ENCODE measurements at regions not wholly inside any gene's neighbourhood (a gene's known extent, or its start where the extent isn't known, plus 50 kb on each side); places are given as distances from the start of the nearest gene placed in this dataset.
"Not testable (repeated sequence)": the region's sequence is repeated elsewhere in the genome, so short reads cannot be mapped to it uniquely, and the experiment has no call there.

DNA sequence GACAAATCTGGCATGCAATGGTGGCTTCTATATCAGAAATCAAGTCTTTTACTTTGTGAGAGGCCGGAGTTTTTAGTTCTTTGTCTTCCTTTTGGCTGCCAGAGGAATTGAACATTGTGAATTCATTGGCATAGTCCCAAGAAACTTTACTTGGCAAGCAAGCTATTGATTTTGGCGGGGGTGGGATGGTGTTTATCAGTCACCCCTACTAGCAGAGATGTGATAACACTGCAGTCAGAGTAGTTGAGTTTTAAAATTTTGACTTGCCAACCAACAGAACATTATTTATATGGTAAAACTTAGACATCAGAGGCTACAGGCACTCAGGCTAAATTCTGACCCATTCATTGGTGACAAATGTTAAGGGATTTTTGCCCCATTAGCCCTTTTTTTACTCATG lies 129.7 kb downstream of the FAM72C start:
- DNase-seq (ENCODE audit: low read depth in 2 of 2): not testable (repeated sequence)

DNA sequence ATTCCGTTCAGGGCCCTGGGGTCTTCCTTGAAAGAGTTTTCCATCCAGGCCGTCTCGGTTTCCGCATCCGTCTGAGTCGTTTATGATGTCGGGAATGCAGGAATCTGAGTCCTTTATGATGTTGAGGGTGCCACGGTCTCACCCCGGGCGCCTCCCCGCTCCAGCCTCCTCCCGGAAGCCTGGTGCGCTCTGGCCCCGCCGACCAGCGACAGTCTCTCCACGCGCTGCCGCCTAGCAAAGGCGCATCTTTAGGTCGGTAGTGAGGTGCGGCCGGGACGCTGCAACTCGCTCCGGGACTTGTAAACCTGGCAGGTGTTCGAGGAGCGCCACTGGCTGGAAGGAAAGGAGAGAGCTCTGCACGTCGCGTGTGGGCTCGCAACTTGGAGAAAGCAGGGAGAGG lies 132.6 kb downstream of the FAM72C start:
- not testable (repeated sequence) for DNase-seq (ENCODE audit: low read depth in 2 of 2)

DNA sequence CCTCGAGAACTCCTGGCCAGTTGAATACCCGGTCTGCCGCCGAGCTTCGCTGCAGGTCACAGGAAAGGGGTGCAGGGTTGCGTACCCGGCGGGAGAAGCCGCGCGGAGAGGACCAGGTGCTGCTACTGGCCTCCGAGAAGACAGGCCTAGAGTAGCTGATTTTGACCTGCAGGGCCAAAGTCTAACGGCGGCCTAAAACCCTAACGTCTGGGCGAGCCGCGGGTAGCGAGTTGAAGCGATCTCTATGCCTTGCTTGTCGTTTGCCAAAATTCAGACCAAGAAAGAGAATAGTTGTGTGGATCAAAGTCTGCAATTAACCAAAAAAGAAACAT lies 133.2 kb downstream of the FAM72C start:
- DNase-seq (ENCODE audit: low read depth in 2 of 2): not testable (repeated sequence)

DNA sequence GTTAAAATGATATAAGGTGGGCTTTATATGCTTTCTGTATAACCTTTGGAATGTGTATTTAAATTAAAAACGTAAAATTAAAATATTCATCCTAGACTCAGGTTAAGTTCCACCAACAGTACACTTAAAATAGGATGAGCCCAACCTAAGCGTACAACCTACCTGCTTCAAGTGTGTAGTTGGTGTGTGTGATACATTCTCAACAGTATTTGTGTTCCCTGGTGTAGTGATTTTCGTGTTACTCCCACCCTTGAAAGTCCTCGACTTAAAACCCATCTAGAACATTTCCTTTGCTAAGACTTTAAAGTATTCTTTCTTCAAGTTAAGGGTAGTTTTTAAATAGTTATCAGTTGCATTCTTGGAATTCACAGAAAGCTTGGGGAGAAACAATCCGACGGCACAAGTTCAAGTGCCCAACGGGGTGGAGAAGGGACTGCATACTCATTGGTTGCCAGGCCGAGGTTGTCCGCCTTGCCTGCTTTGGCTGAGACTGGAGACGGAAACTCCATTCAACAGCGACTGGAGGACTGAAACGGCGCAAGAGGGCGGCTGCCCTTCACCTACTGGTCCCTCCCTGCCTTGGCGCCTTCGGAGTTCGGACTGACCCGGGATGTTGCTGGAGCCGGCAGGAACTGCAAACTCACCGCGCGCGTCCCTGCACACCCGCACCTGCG lies 133.7 kb downstream of the FAM72C start:
- DNase-seq (ENCODE audit: low read depth in 2 of 2): not testable (repeated sequence)

DNA sequence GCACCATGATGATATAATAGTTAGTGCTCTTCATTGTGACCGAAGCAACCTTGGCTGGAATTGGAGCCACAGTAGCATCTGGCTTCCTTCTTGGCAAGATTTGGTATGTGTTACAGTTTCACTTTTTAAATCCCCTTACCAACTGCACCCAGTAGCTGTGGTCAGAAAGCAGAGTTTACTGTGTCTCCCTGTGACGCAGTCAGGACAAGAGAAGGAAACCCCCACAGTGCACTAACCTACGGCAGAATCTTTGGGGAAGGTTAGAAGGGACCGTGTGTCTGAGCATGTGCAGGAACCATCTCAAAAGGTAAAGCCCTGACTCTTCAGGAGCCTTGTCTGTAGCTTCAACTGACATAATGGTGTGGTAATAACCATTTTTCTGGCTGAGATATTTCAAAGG lies 138.4 kb downstream of the FAM72C start:
- DNase-seq (ENCODE audit: low read depth in 2 of 2): not testable (repeated sequence)

DNA sequence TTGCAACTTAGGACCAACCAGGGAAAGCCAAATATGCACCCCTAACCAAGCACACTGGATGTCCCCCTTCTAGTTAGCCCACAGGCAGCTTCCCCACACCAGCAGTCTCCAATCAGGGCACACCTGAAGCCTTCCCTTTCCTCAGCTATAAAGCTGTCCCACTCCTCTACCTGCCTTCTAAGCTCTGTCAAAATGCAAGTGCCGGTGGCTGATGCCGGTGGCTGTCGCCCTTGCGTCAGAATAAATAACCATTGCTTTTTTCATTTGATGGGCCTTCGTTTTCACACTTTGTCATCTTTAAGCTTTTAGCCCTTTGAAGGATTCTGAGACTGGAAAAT lies 139.4 kb downstream of the FAM72C start:
- not testable (repeated sequence) for DNase-seq (ENCODE audit: low read depth in 2 of 2)

DNA sequence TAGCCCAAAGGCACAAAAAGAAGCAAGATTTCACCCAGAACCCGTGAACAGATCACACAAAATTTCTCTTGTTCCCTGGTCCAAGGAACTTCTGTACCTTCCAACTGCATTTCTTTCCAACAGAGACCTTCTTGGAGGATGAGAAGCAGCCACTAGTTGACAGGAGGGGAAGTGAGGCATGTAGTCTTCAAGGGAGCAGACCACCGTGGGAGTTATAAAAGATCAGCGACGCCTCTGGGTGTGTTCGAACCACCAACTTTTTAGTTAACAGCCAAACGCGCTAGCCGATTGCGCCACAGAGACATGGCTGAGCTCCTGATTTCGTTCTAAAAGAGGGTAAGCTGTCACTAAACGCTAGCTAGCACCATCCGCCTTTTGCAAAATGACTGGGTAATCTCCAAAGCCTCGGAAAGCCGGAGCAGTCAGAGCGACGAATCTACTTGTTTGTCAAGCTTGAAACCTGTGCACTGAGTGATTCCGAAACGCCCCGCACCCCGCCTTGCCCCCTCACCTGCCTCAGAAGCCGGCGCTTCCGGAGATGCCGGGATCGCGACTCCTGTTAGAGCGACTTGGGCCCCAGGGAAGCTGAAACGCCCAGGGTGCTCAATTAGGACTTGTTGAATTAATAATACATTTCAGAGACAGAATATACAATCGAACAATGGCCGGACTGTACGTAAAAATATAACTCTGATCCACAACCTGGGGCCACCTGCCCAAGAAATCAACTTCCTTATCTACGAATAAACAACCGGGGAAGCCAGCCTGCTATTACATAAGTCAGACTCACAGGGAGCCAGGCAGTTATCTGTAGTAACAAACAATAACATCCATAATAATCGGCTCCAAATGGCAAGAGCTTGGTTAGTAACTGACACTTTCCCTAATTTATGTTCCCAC lies 140.1 kb downstream of the FAM72C start:
- DNase-seq (ENCODE audit: low read depth in 2 of 2): not testable (repeated sequence)

DNA sequence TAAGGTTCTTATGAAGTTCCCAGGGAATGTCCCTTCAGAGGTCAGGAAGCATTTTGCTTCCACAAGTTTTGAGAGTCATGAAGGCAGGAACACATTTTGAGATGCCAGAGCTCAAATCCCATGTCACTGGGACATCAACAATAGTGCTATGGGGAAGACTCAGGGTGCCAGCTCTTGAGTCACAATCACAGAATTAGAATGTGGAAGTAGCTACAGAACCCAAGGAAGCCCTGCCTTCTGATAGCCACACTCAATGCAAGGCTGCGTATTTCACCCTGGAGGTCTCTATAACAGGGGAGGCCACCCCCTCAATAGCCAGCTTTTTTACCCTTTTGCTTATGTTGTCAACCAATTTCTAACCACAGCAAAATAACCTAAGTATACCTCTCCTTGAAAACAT lies 145.6 kb downstream of the FAM72C start:
- DNase-seq (ENCODE audit: low read depth in 2 of 2): not testable (repeated sequence)

DNA sequence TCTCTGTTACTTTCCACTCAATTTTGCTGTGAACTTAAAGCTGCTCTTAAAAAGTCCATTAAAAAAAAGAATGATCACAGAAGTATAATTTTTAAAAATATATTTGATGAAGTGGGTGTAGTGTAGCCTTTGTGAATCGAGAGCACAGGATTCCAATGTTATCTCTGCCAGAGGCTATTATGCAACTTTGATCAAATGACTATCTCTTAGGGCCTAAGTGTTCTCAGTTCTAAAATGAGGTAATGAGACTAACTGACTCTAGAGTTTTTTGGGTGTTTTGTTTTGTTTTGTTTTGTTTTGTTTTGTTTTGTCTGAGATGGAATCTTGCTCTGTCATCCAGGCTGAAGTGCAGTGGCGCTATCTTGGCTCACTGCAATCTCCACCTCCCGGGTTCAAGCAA lies 147.5 kb downstream of the FAM72C start:
- not testable (repeated sequence) for DNase-seq (ENCODE audit: low read depth in 2 of 2)

DNA sequence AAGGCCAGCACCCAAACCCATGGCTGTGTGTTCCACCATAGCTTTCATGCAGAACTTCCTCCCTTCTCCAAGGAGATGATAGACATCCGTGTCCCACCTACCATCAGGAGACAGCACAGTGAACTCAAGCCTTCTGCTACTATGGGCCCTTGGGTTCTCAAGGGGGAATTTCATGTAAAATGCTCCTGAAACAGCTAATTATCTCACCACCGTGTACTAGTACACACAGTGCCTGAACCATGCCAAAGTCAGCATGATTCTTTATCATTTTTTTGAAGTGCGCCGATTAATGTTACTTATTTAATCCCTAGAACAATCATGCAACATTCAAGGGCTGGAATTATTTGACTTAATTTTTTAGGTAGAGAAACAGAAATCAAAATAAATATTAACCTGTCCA lies 151.7 kb downstream of the FAM72C start:
- not testable (repeated sequence) for DNase-seq (ENCODE audit: low read depth in 2 of 2)

DNA sequence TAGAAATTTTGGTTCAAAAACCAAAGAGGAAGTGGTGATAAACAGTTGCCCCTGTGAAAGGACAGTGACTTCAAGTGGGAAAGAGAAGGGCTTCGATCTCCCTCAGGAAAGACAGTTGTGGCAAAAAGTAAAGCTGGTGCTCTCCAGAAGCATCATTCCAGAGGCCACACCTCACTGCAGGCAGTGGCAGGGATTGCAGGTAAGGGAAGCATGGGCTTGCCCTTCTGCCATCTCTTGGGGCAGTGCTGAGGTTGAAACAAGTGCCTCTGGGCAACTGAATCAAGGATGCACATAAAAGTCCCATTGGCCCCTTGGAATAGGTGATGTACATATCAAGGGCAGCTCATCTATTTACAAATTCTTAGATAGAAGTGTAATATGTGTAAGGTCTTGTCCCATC lies 155.4 kb downstream of the FAM72C start:
- DNase-seq (ENCODE audit: low read depth in 2 of 2): not testable (repeated sequence)

DNA sequence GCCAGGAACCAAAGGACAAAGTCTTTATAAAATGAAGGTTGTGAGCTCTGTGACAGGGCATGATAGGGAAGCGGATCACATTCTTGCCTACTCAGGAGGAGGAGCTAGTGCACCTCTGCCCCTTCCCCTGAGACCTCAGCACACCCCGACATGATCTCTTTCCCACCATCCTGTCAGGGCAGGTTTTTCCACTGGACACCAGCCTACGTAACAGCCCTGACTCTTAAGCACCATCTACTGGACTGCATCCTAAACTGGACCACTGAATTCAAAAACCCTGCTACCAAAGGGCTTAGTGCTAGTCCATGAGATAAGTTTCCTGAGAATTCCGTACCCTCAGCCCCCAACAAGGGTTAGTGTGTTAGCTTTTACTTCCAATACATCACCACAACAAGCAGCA lies 166.4 kb downstream of the FAM72C start:
- not testable (repeated sequence) for DNase-seq (ENCODE audit: low read depth in 2 of 2)

DNA sequence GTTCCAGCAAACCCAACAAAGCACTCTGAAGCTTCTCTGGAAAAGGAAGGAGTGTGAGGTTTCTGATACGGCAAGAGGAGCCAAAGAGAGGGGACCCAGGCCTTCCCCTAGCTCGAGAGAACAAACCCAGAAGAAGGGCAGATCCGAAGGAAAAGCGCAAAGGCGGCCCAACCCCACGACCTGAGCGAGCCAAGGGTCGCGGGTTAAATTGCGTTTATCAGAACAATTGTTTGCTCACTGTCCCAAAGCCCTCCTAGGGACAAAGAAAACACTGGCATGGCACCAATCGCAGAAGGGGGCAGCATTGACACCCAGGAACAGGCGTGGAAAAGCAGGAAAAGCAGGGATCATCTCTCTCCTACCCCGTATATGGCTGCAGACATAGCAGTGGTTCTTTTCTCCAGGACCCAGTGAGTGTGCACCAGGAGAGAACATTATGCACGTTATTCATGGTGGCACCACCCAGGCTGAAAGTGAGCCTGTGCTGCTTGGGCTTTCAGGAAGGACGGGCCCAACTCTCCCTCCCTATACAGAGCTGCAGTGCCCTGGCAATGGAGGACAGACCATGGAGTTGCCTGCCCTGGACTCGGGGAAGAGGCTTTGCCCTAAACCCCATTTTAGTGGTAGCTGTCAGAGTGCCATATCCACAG lies 167.0 kb downstream of the FAM72C start:
- not testable (repeated sequence) for DNase-seq (ENCODE audit: low read depth in 2 of 2)

DNA sequence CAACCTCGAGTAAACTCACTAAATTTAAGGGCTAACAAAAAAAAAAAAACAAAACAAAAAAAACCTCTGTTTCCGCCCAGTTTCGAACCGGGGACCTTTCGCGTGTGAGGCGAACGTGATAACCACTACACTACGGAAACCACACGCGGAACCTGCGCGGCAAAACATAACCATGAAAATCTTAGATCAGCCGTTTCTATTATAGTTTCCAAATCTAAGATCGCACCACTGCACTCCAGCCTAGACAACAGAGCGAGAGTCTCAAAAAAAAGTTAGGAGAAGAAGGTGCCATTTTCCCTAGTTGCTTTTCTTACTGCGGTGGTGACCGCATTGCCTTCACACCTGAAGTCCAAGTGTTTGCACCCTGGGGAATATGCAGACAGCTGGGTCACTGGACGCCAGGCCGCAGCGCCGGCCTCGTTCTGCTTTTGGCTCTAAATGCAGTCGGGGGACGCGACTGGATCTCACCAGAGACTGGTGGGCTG lies 167.8 kb downstream of the FAM72C start:
- DNase-seq (ENCODE audit: low read depth in 2 of 2): peak in 1 of 2 experiments; percentile 35

DNA sequence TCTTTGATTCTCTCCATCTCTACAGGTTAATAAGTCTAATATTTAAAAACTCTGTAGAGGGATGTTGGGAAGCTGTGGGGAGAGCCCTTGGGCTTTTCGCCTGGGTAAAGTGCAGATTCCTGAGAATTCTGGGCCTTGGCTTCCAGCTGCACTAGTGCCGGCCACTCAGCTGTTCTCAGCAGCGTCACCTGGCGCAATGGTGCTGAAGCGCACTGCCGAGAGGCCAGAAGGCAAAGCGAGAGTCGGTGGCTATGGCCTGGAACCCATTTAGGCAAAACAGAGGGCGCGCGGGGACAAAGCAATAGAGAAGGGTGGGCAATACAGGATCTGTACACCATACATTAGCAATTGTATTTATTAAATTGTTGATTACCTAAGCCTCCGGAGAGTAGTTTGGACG lies 168.7 kb downstream of the FAM72C start:
- DNase-seq (ENCODE audit: low read depth in 2 of 2): not testable (repeated sequence)

DNA sequence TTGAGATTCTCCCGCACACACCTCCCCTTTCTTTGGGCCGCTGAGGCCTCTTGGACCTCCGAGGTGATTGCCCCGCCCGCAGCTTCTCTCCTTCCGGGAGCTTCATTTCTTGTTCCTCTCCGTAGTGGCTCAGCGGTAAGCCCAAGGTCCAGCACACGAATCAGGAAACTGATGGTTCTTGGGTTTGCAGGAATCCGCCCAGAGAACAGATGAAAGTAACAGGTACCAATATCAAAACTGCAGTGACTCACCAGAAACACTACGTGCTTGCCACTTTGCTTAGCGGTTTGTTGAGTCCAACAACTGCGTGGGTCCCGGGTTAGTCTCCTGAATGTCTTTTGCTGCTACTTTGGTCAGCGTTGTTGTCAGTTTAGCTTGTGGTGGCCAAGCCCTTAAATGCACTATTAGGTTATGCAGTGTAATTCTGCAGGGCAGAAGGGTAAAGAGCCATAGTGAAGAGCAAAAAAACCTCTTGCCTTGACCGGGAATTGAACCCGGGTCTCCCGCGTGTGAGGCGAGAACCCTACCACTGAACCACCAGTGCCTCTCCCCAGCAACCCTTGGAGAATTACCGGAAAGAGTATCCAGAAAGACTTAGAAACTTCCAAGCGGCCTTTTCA lies 172.1 kb downstream of the FAM72C start:
- not testable (repeated sequence) for DNase-seq (ENCODE audit: low read depth in 2 of 2)

DNA sequence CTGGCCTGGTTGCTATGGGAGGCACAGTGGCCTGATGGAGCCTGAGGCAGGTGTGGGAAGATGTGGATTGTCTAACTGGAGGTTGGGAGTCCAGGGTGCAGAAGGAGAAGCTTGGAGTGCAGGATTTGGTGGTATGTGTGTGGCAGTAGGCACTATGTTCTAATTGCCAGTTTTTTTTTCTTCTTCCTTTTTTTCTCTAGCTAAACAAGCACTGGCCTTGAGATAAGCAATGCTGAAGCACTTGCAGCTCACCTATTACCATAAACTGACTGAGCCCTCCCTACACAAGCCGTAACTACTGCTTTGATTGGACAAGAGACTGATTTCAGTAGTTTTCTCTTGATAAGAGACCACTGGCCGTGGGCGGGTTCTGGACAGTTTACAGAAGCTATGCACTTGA lies 175.4 kb downstream of the FAM72C start:
- DNase-seq (ENCODE audit: low read depth in 2 of 2): not testable (repeated sequence)

DNA sequence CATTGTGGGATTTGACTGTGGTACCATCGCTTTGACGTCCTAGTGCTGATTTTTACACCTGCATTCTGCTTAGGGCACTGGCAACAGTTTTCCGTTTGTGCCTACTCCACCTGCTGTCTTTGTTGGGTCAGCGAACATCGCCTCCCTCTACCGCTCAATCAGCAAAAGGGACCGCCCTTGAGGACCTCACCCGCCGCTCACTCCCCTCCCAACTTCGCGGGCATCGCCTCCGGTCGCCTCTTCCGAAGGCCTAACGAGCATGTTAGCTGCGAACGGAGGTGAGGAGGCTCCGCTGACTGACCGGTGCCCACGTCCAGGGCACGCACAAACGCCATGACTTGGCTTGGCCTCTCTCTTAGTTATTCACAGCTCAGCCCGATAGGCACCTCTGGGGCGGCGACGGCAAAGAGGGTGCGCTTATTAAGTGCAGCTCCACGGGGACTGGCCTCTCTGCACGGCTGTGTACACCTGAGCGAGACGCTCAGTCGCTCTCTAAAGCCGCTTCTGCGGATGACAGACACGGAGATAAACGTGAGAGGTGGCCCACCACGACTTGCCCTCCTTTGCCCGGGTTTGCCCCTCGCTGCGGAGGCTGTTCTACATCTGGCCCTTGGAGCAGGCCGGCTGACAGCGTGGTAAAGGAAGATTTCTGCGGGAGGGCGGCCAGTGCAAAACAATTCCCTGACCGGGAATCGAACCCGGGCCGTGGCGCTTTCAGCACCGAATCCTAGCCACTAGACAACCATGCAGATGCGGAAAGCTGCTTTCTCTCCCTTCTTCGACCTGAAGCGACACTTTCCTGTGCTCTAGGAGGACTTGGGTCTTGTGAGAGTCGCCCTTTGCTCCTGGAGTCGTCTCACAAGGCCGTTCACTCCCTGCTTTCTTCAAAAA lies 179.5 kb downstream of the FAM72C start:
- not testable (repeated sequence) for DNase-seq (ENCODE audit: low read depth in 2 of 2)

DNA sequence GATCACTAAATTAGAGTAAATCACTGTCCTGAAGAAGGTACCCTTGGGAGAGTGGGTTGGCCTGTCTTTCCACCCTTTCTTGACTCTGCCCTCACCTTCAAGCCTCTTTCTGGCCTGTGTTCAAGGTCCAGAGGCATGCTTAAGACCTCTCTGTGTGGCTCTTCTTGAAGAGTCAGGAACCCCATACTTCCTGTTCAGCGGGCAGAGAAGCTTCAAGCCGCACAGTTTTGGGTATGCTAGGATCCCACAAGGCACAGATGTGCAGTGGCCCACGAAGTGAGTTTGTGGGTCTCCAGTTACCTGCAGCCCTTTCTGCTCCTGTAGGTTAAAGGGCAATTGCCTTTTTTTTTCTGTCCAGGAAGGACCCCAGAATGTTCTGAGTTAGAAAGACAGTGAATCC lies 185.4 kb downstream of the FAM72C start:
- not testable (repeated sequence) for DNase-seq (ENCODE audit: low read depth in 2 of 2)

DNA sequence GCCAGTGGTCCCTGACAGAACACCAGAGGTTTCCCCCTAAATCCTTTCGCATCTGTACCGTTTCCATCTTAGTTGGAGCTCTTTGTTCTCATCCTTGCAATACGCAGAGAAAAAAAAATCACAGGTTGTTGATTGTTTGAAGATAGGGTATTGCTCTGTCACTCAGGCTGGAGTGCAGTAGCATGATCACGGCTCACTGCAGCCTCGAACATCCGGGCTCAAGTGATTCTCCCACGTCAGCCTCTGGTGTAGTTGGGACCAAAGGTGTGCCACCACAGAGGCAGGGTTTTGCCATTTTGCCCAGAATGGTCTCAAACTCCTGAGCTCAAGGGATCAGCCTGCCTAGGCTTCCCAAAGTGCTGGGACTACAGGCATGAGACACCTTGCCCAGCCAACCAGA lies 185.9 kb downstream of the FAM72C start:
- not testable (repeated sequence) for DNase-seq (ENCODE audit: low read depth in 2 of 2)
